Caco-2 (cell line): ENCODE measurements at regions not wholly inside any gene's neighbourhood (a gene's known extent, or its start where the extent isn't known, plus 50 kb on each side); places are given as distances from the start of the nearest gene placed in this dataset.

Experiments
- BruUV-seq: library from RNA; stranded (reverse); fragments of 400-500 nt; replicated peaks from 2 replicates; lab custom pipeline; 2021; lab: Mats Ljungman, UMichigan
- CTCF ChIA-PET: fragments of 300-600 bp; sonication (Branson Sonifier 250); formaldehyde crosslinking; loops from one replicate; lab custom pipeline; 2022; ENCODE audit warnings: antibody characterized with exemption; lab: Charles Lee
- POLR2A ChIA-PET: fragments of 300-600 bp; sonication (Branson Sonifier 250); formaldehyde crosslinking; loops from one replicate; lab custom pipeline; 2022; ENCODE audit warnings: antibody characterized with exemption; lab: Charles Lee
- DNase-seq, 2 experiments: peaks; one replicate each; pipeline versions ENCODE4 v3.0.0 to v3.0.0-alpha.2; 2020 to 2022
- H3K27me3 ChIP-seq: replicated peaks from 2 replicates; pipeline ENCODE4 v1.6.0; 2011; ENCODE audit warnings: low read length; ENCODE audit not compliant: control insufficient read depth, insufficient read depth
- H3K36me3 ChIP-seq: 2 replicates; pipeline ENCODE4 v1.5.1; 2011; ENCODE audit warnings: low read length; ENCODE audit not compliant: control insufficient read depth, insufficient read depth
- H3K4me1 ChIP-seq: fragments of 250-450 bp; sonication (Bioruptor Pico); 2 replicates; pipeline ENCODE4 v1.5.1; 2020; ENCODE audit warnings: mild to moderate bottlenecking
- H3K4me3 ChIP-seq: 2 replicates; pipeline ENCODE4 v1.5.1; 2011; ENCODE audit warnings: low read depth, mild to moderate bottlenecking, control low read depth, low read length
- H3K9me3 ChIP-seq: fragments of 250-450 bp; sonication (Bioruptor Pico); 2 replicates; pipeline ENCODE4 v1.5.1; 2020; ENCODE audit warnings: mild to moderate bottlenecking, moderate library complexity
- H3K27ac Mint-ChIP-seq: one replicate; pipeline ENCODE4 v1.8.0; 2022; ENCODE audit warnings: mixed read lengths; ENCODE audit not compliant: unreplicated experiment
- H3K27me3 Mint-ChIP-seq: one replicate; pipeline ENCODE4 v1.8.0; 2022; ENCODE audit warnings: mixed read lengths; ENCODE audit not compliant: insufficient read depth, unreplicated experiment
- H3K36me3 Mint-ChIP-seq: one replicate; pipeline ENCODE4 v1.8.0; 2022; ENCODE audit warnings: mild to moderate bottlenecking, mixed read lengths; ENCODE audit not compliant: insufficient read depth, unreplicated experiment
- H3K4me1 Mint-ChIP-seq: one replicate; pipeline ENCODE4 v1.8.0; 2022; ENCODE audit warnings: low read depth, mixed read lengths; ENCODE audit not compliant: unreplicated experiment
- H3K4me3 Mint-ChIP-seq: one replicate; pipeline ENCODE4 v1.8.0; 2022; ENCODE audit warnings: mild to moderate bottlenecking, moderate library complexity, mixed read lengths; ENCODE audit not compliant: unreplicated experiment
- H3K9me3 Mint-ChIP-seq: one replicate; pipeline ENCODE4 v1.8.0; 2022; ENCODE audit warnings: mixed read lengths; ENCODE audit not compliant: unreplicated experiment
- intact Hi-C: fragments of 100-400 bp; cut with micrococcal nuclease; formaldehyde crosslinking; loops from one replicate; pipeline ENCODE4 v1.10.0; 2022; ENCODE audit not compliant: unreplicated experiment
- TF ChIP-seq, protein P1 (sequence below), 2 experiments: fragments of 200-600 bp in 1 of 2; IDR thresholded peaks; 1 replicate in 1 of 2; 2 replicates in 1 of 2; pipeline versions ENCODE4 v1.5.1 to v1.8.0; 2011 to 2022; ENCODE audit warnings: antibody characterized with exemption in 1 of 2, control low read depth in 1 of 2, inconsistent platforms in 1 of 2, low read depth in 1 of 2, low read length in 1 of 2, mild to moderate bottlenecking in 1 of 2, moderate library complexity in 1 of 2; ENCODE audit not compliant: insufficient read depth in 1 of 2, severe bottlenecking in 1 of 2, unreplicated experiment in 1 of 2

DNA sequence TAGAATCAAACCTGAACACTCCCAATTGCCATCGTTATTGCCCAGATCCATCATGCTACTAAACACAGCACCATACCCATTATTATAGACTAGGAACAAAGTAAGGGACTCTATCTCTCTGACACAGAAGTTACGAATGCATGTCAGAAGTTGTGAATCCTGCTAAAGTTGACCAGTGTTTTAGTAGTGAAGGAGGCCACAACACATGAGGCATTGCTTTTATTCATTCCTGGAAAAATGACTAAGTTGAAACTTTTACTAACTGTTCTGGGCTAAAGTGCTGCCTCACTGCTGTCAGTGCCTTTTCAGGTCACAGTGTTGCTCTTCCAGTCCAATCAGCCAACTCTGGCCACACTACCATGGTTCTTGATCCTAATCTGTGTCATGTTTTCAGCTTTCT lies 911.1 kb downstream of the TTLL7 start:
- H3K4me3 Mint-ChIP-seq: no peak overlapping the region
- TF ChIP-seq, protein P1, sequence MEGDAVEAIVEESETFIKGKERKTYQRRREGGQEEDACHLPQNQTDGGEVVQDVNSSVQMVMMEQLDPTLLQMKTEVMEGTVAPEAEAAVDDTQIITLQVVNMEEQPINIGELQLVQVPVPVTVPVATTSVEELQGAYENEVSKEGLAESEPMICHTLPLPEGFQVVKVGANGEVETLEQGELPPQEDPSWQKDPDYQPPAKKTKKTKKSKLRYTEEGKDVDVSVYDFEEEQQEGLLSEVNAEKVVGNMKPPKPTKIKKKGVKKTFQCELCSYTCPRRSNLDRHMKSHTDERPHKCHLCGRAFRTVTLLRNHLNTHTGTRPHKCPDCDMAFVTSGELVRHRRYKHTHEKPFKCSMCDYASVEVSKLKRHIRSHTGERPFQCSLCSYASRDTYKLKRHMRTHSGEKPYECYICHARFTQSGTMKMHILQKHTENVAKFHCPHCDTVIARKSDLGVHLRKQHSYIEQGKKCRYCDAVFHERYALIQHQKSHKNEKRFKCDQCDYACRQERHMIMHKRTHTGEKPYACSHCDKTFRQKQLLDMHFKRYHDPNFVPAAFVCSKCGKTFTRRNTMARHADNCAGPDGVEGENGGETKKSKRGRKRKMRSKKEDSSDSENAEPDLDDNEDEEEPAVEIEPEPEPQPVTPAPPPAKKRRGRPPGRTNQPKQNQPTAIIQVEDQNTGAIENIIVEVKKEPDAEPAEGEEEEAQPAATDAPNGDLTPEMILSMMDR (IDR thresholded peaks at IDR 0.05; ENCODE audit: insufficient read depth in 1 of 2, low read depth in 1 of 2, low read length in 1 of 2, severe bottlenecking in 1 of 2, unreplicated experiment in 1 of 2): no peak
- no peaks in the 10 kb centered on the region for H3K9me3 Mint-ChIP-seq
- BruUV-seq: no TSS peak
- no peaks in the 10 kb centered on the region for H3K9me3 ChIP-seq
- no peak for DNase-seq
- intact Hi-C loops: no loop called here
- no peaks in the 10 kb centered on the region for H3K27me3 ChIP-seq
- ChIA-PET POLR2A (no interaction called here), CTCF (no interaction called here)
- no peak overlapping the region for H3K4me3 ChIP-seq
- H3K4me1 Mint-ChIP-seq: no peaks in the 10 kb centered on the region
- no peaks in the 10 kb centered on the region for H3K4me1 ChIP-seq
- no peak overlapping the region for H3K27ac Mint-ChIP-seq
- no peaks in the 10 kb centered on the region for H3K36me3 ChIP-seq
- no peaks in the 10 kb centered on the region for H3K27me3 Mint-ChIP-seq
- no peaks in the 10 kb centered on the region for H3K36me3 Mint-ChIP-seq

DNA sequence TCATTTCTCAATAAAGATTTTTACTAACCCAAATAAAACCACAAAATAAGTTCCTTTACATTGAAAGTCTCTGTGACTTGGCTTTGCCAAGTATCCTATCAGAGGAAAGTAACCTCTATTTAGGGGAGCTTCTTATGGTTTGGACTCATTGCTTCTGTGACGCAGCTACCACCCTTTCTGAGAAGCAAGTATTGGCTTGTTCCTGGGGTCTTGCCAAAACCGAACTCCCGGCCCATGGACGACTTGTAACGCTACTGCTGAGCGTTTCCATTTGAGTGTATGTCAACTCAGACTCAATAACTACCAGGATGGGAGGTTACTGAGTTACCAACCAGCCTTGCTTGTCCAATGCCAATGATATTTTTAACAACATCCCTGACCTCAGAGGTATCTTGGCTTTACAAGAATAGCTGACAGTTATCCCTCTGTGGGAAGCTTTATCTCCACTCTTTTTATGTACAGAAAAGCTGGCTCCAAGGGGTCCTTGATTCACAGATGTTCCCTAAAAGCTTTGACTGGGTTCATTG lies 911.9 kb downstream of the TTLL7 start:
- TF ChIP-seq, protein P1 (IDR thresholded peaks at IDR 0.05; ENCODE audit: insufficient read depth in 1 of 2, low read depth in 1 of 2, low read length in 1 of 2, severe bottlenecking in 1 of 2, unreplicated experiment in 1 of 2): no peak
- H3K9me3 ChIP-seq: no peaks in the 10 kb centered on the region
- Mint-ChIP-seq H3K4me1 (no peaks in the 10 kb centered on the region), H3K36me3 (no peaks in the 10 kb centered on the region), H3K27me3 (no peaks in the 10 kb centered on the region), H3K27ac (no peak overlapping the region), H3K4me3 (no peak overlapping the region), H3K9me3 (no peaks in the 10 kb centered on the region)
- BruUV-seq: no TSS peak
- no peaks in the 10 kb centered on the region for H3K4me1 ChIP-seq
- H3K27me3 ChIP-seq: no peaks in the 10 kb centered on the region
- no peak overlapping the region for H3K4me3 ChIP-seq
- ChIA-PET POLR2A (no interaction called here), CTCF (no interaction called here)
- intact Hi-C loops: no loop called here
- no peak for DNase-seq
- no peaks in the 10 kb centered on the region for H3K36me3 ChIP-seq

DNA sequence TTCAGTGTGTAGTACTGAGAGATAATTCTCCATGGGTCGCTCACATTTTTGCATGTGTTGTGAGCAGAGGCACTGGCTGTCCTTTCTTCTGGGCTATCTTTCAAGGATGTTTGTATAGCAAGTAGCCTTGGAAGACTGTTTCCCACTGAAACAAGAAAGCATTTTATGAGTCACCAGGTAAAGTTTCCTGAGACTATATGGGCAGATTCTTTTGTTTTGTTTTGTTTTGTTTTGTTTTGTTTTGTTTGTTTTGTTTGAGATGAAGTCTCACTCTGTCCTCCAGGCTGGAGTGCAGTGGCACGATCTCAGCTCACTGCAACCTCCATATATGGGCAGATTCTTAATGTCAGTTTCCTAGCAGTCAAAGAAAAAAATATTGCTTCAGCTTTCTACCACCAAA lies 912.6 kb downstream of the TTLL7 start:
- intact Hi-C loops: no loop called here

More for the DNA sequence above, 912.6 kb downstream of the TTLL7 start:
- no peaks in the 10 kb centered on the region for H3K36me3 Mint-ChIP-seq
- no peaks in the 10 kb centered on the region for H3K9me3 Mint-ChIP-seq
- BruUV-seq: no TSS peak
- Histone ChIP-seq H3K4me1 (no peaks in the 10 kb centered on the region), H3K36me3 (no peaks in the 10 kb centered on the region), H3K9me3 (no peaks in the 10 kb centered on the region), H3K27me3 (no peaks in the 10 kb centered on the region), H3K4me3 (no peak overlapping the region)
- no peaks in the 10 kb centered on the region for H3K27me3 Mint-ChIP-seq
- ChIA-PET POLR2A (no interaction called here), CTCF (no interaction called here)
- no peak for DNase-seq
- no peak overlapping the region for H3K27ac Mint-ChIP-seq
- TF ChIP-seq, protein P1 (IDR thresholded peaks at IDR 0.05; ENCODE audit: insufficient read depth in 1 of 2, low read depth in 1 of 2, low read length in 1 of 2, severe bottlenecking in 1 of 2, unreplicated experiment in 1 of 2): no peak
- no peaks in the 10 kb centered on the region for H3K4me1 Mint-ChIP-seq
- no peak overlapping the region for H3K4me3 Mint-ChIP-seq
